A549 (cell line): ENCODE measurements at regions not wholly inside any gene's neighbourhood (a gene's known extent, or its start where the extent isn't known, plus 50 kb on each side); places are given as distances from the start of the nearest gene placed in this dataset.

Source experiments
- ATAC-seq, 2 experiments: fragments of 200-7000 bp in 1 of 2; fragments of >200 bp in 1 of 2; cut with Nextera tagmentation in 1 of 2; cut with Tn5 transposase in 1 of 2; 3 replicates each; pipeline versions ENCODE4 v1.8.0 to v1.9.1; 2018 to 2020; ENCODE audit warnings: mild to moderate bottlenecking in 1 of 2, moderate library complexity in 1 of 2
- CTCF ChIA-PET: fragments of 300-600 bp; sonication (Branson Sonifier 250); formaldehyde crosslinking; extraction: SDS; loops from one replicate; lab custom pipeline; 2021; ENCODE audit warnings: antibody characterized with exemption, inconsistent platforms; lab: Yijun Ruan, JAX
- POLR2A ChIA-PET: fragments of 350-600 bp; formaldehyde crosslinking; extraction: SDS; loops from one replicate; lab custom pipeline; 2021; ENCODE audit warnings: antibody characterized with exemption, inconsistent platforms; lab: Yijun Ruan, JAX
- DNase-seq, 2 experiments: peaks; one replicate each; pipeline versions ENCODE4 v3.0.0 to v3.0.0-alpha.2; 2011 to 2016; ENCODE audit warnings: low read depth in 1 of 2, low spot score in 1 of 2
- FAIRE-seq: peaks from 2 replicates; lab custom pipeline; 2011; peaks lifted over from hg19 to GRCh38; lab: Jason Lieb, UNC
- H3K27ac ChIP-seq, 2 experiments: fragments of >200 bp; sonication (Bioruptor Twin); formaldehyde crosslinking; 3 replicates each; pipeline ENCODE4 v1.5.1; 2016 to 2017
- H3K4me1 ChIP-seq: fragments of >200 bp; sonication (Bioruptor Twin); formaldehyde crosslinking; 3 replicates; pipeline ENCODE4 v1.6.1; 2016
- H3K4me2 ChIP-seq: fragments of >200 bp; sonication (Bioruptor Twin); formaldehyde crosslinking; 3 replicates; pipeline ENCODE4 v1.6.1; 2016
- H3K4me3 ChIP-seq: fragments of >200 bp; sonication (Bioruptor Twin); formaldehyde crosslinking; 3 replicates; pipeline ENCODE4 v1.5.1; 2016
- H3K9me3 ChIP-seq: fragments of >200 bp; sonication (Bioruptor Twin); formaldehyde crosslinking; 3 replicates; pipeline ENCODE4 v1.6.1; 2016
- BCL3 ChIP-seq: fragments of >200 bp; sonication (Bioruptor Twin); formaldehyde crosslinking; IDR thresholded peaks from 3 replicates; pipeline ENCODE4 v1.6.1; 2016
- CBX2 ChIP-seq: fragments of 200-600 bp; sonication (generic); IDR thresholded peaks from 2 replicates; pipeline ENCODE4 v1.6.1; 2016; ENCODE audit warnings: low read depth, mild to moderate bottlenecking, borderline replicate concordance
- CTCF ChIP-seq: fragments of >200 bp; sonication (Bioruptor Twin); formaldehyde crosslinking; IDR thresholded peaks from 3 replicates; pipeline ENCODE4 v1.5.1; 2016
- E2F6 ChIP-seq: IDR thresholded peaks from 2 replicates; pipeline ENCODE4 v1.6.1; 2012; ENCODE audit warnings: low read depth, borderline replicate concordance
- EHF ChIP-seq: fragments of 250-450 bp; sonication (Bioruptor Pico); IDR thresholded peaks from 2 replicates; pipeline ENCODE4 v1.5.0; 2020; ENCODE audit warnings: mild to moderate bottlenecking
- EHMT2 ChIP-seq: fragments of 200-600 bp; sonication (generic); IDR thresholded peaks from 2 replicates; pipeline ENCODE4 v1.6.1; 2016; ENCODE audit warnings: antibody characterized with exemption, low read depth, mild to moderate bottlenecking, moderate library complexity
- ESRRA ChIP-seq: fragments of 150-350 bp; IDR thresholded peaks from 2 replicates; pipeline ENCODE4 v1.6.1; 2014; ENCODE audit warnings: mild to moderate bottlenecking, low read length, borderline replicate concordance
- HDAC2 ChIP-seq: fragments of 200-600 bp; sonication (generic); IDR thresholded peaks from 2 replicates; pipeline ENCODE4 v1.6.1; 2016
- HES2 ChIP-seq: fragments of >200 bp; sonication (Bioruptor Twin); formaldehyde crosslinking; IDR thresholded peaks from 2 replicates; pipeline ENCODE4 v1.6.1; 2016
- HMGXB4 ChIP-seq: fragments of 250-450 bp; sonication (Bioruptor Pico); IDR thresholded peaks from 2 replicates; pipeline ENCODE4 v1.5.0; 2021; ENCODE audit warnings: mild to moderate bottlenecking, moderate library complexity, borderline replicate concordance
- HOXB13 ChIP-seq: fragments of 250-450 bp; sonication (Bioruptor Pico); IDR thresholded peaks from 2 replicates; pipeline ENCODE4 v1.5.0; 2020; ENCODE audit warnings: low read depth, mild to moderate bottlenecking, moderate library complexity
- HOXB5 ChIP-seq: fragments of 250-450 bp; sonication (Bioruptor Pico); IDR thresholded peaks from 2 replicates; pipeline ENCODE4 v1.5.0; 2020; ENCODE audit warnings: mild to moderate bottlenecking, moderate library complexity
- JUN ChIP-seq, 2 experiments: fragments of >200 bp; sonication (Bioruptor Twin); formaldehyde crosslinking; IDR thresholded peaks; 2 replicates in 1 of 2; 3 replicates in 1 of 2; pipeline ENCODE4 v1.6.1; 2016 to 2017
- KDM1A ChIP-seq: fragments of 200-600 bp; sonication (generic); IDR thresholded peaks from 2 replicates; pipeline ENCODE4 v1.6.1; 2016; ENCODE audit warnings: low read depth, mild to moderate bottlenecking
- MAZ ChIP-seq: fragments of 150-350 bp; IDR thresholded peaks from 2 replicates; pipeline ENCODE4 v1.6.1; 2014; ENCODE audit warnings: antibody characterized with exemption, low read depth, low read length, borderline replicate concordance
- PBX3 ChIP-seq: IDR thresholded peaks from 2 replicates; pipeline ENCODE4 v1.6.1; 2012
- RCOR1 ChIP-seq: fragments of 150-350 bp; IDR thresholded peaks from 2 replicates; pipeline ENCODE4 v1.6.1; 2014; ENCODE audit warnings: antibody characterized with exemption, low read length, low read depth
- REST ChIP-seq: fragments of 200-600 bp; sonication (generic); IDR thresholded peaks from 2 replicates; pipeline ENCODE4 v1.6.1; 2016; ENCODE audit warnings: antibody characterized with exemption, mild to moderate bottlenecking, moderate library complexity
- RNF2 ChIP-seq: fragments of 200-600 bp; sonication (generic); IDR thresholded peaks from 2 replicates; pipeline ENCODE4 v1.6.1; 2016; ENCODE audit warnings: low read depth, mild to moderate bottlenecking, antibody characterized with exemption, moderate library complexity, borderline replicate concordance
- SMC3 ChIP-seq: fragments of >200 bp; sonication (Bioruptor Twin); formaldehyde crosslinking; IDR thresholded peaks from 3 replicates; pipeline ENCODE4 v1.6.1; 2018; ENCODE audit warnings: inconsistent platforms
- TFCP2L1 ChIP-seq: fragments of 250-450 bp; sonication (Bioruptor Pico); IDR thresholded peaks from 2 replicates; pipeline ENCODE4 v1.5.0; 2021; ENCODE audit warnings: mild to moderate bottlenecking
- TP53 ChIP-seq: fragments of 250-450 bp; sonication (Bioruptor Pico); IDR thresholded peaks from 2 replicates; pipeline ENCODE4 v1.5.0; 2021; ENCODE audit warnings: mild to moderate bottlenecking, moderate library complexity
- USF2 ChIP-seq: fragments of 450-650 bp; IDR thresholded peaks from 2 replicates; pipeline ENCODE4 v1.6.1; 2014; ENCODE audit warnings: antibody characterized with exemption
- ZFP36 ChIP-seq: fragments of 450-650 bp; IDR thresholded peaks from 2 replicates; pipeline ENCODE4 v1.6.1; 2014; ENCODE audit warnings: borderline replicate concordance; ENCODE audit not compliant: partially characterized antibody
- WGBS: methylation state at CpG from one replicate; pipeline ENCODE4 v1.1.6; 2017; ENCODE audit errors: missing lambda C conversion rate; 5-methylcytosine and 5-hydroxymethylcytosine counted together

GRCh38 chr11:29679996-29680395 is 336.8 kb downstream of the KCNA4 start:
- no peak overlapping the region for H3K27ac ChIP-seq
- DNase-seq, result no peak
- FAIRE-seq, result no peak
- H3K9me3 ChIP-seq, result no peaks in the 10 kb centered on the region
- ATAC-seq, result no peak
- no peak for TF ChIP-seq RCOR1
- no peak for TF ChIP-seq EHF (CRISPR knock-in tag)
- TF ChIP-seq HOXB5 (CRISPR knock-in tag), result no peak
- TF ChIP-seq HMGXB4, result no peak
- no peak for TF ChIP-seq TFCP2L1 (CRISPR knock-in tag)
- TF ChIP-seq JUN (IDR thresholded peaks at IDR 0.05), result no peak
- TF ChIP-seq, all 56 proteins: peak for 0
- ChIA-PET CTCF (no interaction called here), POLR2A (no interaction called here)
- Histone ChIP-seq H3K4me3 (no peak overlapping the region), H3K4me1 (no peaks in the 10 kb centered on the region), H3K4me2 (no peak overlapping the region)
- WGBS, result 20% methylated on average over 3 of the region's 3 CpGs

- H3K4me1 ChIP-seq, result no peaks in the 10 kb centered on the region
- ChIA-PET CTCF (no interaction called here), POLR2A (no interaction called here)
- no peak overlapping the region for H3K27ac ChIP-seq
- ATAC-seq (no peak), DNase-seq (no peak), FAIRE-seq (no peak)
- H3K4me2 ChIP-seq, result no peak overlapping the region
- TF ChIP-seq HOXB13 (CRISPR knock-in tag), result no peak
- TF ChIP-seq E2F6, result no peak
- no peak for TF ChIP-seq RNF2
- TF ChIP-seq, all 56 proteins: peak for 0
- H3K9me3 ChIP-seq, result no peaks in the 10 kb centered on the region
- H3K4me3 ChIP-seq, result no peak overlapping the region
Measured at GRCh38 chr11:29676993-29677392, 339.8 kb downstream of the KCNA4 start.

- Histone ChIP-seq H3K4me1 (no peaks in the 10 kb centered on the region), H3K27ac (no peak overlapping the region), H3K9me3 (no peaks in the 10 kb centered on the region), H3K4me2 (no peak overlapping the region), H3K4me3 (no peak overlapping the region)
- WGBS, result 1% methylated on average over 5 of the region's 5 CpGs
- FAIRE-seq, result no peak
- no peak for ATAC-seq
- DNase-seq, result no peak
- ChIA-PET POLR2A (no interaction called here), CTCF (no interaction called here)
- TF ChIP-seq CTCF, result no peak
- no peak for TF ChIP-seq HES2
- TF ChIP-seq PBX3, result no peak
- no peak for TF ChIP-seq EHF (CRISPR knock-in tag)
- no peak for TF ChIP-seq SMC3
- TF ChIP-seq EHMT2, result no peak
- TF ChIP-seq KDM1A, result no peak
- TF ChIP-seq USF2, result no peak
- no peak for TF ChIP-seq ZFP36
- no peak for TF ChIP-seq BCL3
- no peak for TF ChIP-seq ESRRA
- no peak for TF ChIP-seq HDAC2
- TF ChIP-seq CBX2, result no peak
- TF ChIP-seq REST, result no peak
- TF ChIP-seq MAZ, result no peak
- TF ChIP-seq TP53 (CRISPR knock-in tag), result no peak
Measured at GRCh38 chr11:29669310-29669709, 347.5 kb downstream of the KCNA4 start.
